ENCODE measurements at regions not wholly inside any gene's neighbourhood (a gene's known extent, or its start where the extent isn't known, plus 50 kb on each side); places are given as distances from the start of the nearest gene placed in this dataset.
"Not testable (repeated sequence)": the region's sequence is repeated elsewhere in the genome, so short reads cannot be mapped to it uniquely, and the experiment has no call there.

DNA sequence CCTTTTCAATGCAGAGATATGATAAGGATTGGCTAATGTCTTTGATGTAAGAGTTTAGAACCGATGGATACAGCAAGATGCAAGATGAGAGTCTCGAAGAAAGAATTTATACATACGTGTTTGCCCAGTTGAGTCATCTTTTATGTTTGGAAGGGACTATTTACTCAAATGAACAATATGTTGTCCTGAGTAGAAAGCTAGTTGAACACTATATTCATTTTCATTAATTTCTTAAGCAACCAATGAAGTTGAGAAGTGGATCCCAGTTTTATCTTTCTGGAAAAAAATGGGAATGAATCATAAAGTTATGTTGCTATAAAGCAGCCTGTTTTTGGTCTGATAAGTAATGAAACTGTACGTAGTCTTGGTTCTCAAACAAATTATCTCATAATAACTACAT lies 1431.7 kb upstream of the FLRT2 start:
- intact Hi-C loops (cut with micrococcal nuclease) = no loop called here
- Histone ChIP-seq H3K36me3 (replicated peaks in 1 of 2; ENCODE audit: control insufficient read depth in 1 of 2, insufficient read depth in 2 of 2, low read length in 2 of 2) (no peaks in the 10 kb centered on the region), H3K27me3 (ENCODE audit: control insufficient read depth in 2 of 2, insufficient read depth in 2 of 2, low read length in 2 of 2) (no peaks in the 10 kb centered on the region), H3K9ac (ENCODE audit: insufficient read depth, low read length, poor library complexity, severe bottlenecking) (no peak overlapping the region), H3K4me1 (ENCODE audit: control insufficient read depth in 1 of 2, insufficient read depth in 2 of 2, low read length in 2 of 2) (no peaks in the 10 kb centered on the region), H3K79me2 (ENCODE audit: insufficient read depth, low read length) (no peaks in the 10 kb centered on the region), H3K4me2 (replicated peaks; ENCODE audit: extremely low read depth, low read length, poor library complexity, severe bottlenecking) (no peak overlapping the region), H3K9me3 (replicated peaks in 1 of 2; ENCODE audit: control insufficient read depth in 1 of 2, insufficient read depth in 1 of 2, low read length in 2 of 2) (peaks cover 5 to 11% of the 10 kb centered on the region in 2 donors), H4K20me1 (ENCODE audit: insufficient read depth, low read length) (no peaks in the 10 kb centered on the region), H2AFZ (ENCODE audit: insufficient read depth, low read depth, low read length, poor library complexity, severe bottlenecking) (no peak overlapping the region), H3K27ac (ENCODE audit: low read depth in 1 of 2, low read length in 2 of 2) (no peak overlapping the region), H3K4me3 (replicated peaks in 1 of 3; ENCODE audit: low read depth in 2 of 3, low read length in 3 of 3) (no peak overlapping the region)
- Mint-ChIP-seq H3K4me3 (no peak overlapping the region), H3K27me3 (ENCODE audit: low read depth in 3 of 3) (no peaks in the 10 kb centered on the region), H3K4me1 (no peaks in the 10 kb centered on the region), H3K27ac (no peak overlapping the region), H3K9me3 (peaks cover 4 to 18% (median 11%) of the 10 kb centered on the region in 7 donors), H3K36me3 (no peaks in the 10 kb centered on the region)
- no peak for DNase-seq
- TF ChIP-seq, protein P1, sequence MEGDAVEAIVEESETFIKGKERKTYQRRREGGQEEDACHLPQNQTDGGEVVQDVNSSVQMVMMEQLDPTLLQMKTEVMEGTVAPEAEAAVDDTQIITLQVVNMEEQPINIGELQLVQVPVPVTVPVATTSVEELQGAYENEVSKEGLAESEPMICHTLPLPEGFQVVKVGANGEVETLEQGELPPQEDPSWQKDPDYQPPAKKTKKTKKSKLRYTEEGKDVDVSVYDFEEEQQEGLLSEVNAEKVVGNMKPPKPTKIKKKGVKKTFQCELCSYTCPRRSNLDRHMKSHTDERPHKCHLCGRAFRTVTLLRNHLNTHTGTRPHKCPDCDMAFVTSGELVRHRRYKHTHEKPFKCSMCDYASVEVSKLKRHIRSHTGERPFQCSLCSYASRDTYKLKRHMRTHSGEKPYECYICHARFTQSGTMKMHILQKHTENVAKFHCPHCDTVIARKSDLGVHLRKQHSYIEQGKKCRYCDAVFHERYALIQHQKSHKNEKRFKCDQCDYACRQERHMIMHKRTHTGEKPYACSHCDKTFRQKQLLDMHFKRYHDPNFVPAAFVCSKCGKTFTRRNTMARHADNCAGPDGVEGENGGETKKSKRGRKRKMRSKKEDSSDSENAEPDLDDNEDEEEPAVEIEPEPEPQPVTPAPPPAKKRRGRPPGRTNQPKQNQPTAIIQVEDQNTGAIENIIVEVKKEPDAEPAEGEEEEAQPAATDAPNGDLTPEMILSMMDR (IDR thresholded peaks at IDR 0.05) = no peak
- 100% methylated on average over 1 of the region's 4 CpGs for WGBS (ENCODE audit: insufficient coverage)

DNA sequence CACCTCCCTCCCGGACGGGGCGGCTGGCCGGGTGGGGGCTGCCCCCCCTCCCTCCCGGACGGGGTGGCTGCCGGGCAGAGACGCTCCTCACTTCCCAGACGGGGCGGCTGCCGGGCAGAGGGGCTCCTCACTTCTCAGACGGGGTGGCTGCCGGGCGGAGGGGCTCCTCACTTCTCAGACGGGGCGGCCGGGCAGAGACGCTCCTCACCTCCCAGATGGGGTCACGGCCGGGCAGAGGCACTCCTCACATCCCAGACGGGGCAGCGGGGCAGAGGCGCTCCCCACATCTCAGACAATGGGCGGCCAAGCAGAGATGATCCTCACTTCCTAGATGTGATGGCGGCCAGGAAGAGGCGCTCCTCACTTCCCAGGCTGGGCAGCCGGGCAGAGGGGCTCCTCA lies 1430.4 kb upstream of the FLRT2 start:
- H3K27me3 Mint-ChIP-seq (ENCODE audit: low read depth in 3 of 3); H4K20me1 ChIP-seq (ENCODE audit: insufficient read depth, low read length); H3K27ac ChIP-seq (ENCODE audit: low read depth in 1 of 2, low read length in 2 of 2); H3K27ac Mint-ChIP-seq; H3K4me3 Mint-ChIP-seq; H3K36me3 ChIP-seq (replicated peaks in 1 of 2; ENCODE audit: control insufficient read depth in 1 of 2, insufficient read depth in 2 of 2, low read length in 2 of 2); DNase-seq; intact Hi-C loops (cut with micrococcal nuclease); H3K4me3 ChIP-seq (replicated peaks in 1 of 3; ENCODE audit: low read depth in 2 of 3, low read length in 3 of 3); H3K4me1 ChIP-seq (ENCODE audit: control insufficient read depth in 1 of 2, insufficient read depth in 2 of 2, low read length in 2 of 2); H3K4me1 Mint-ChIP-seq; H3K79me2 ChIP-seq (ENCODE audit: insufficient read depth, low read length); H3K9ac ChIP-seq (ENCODE audit: insufficient read depth, low read length, poor library complexity, severe bottlenecking); H3K4me2 ChIP-seq (replicated peaks; ENCODE audit: extremely low read depth, low read length, poor library complexity, severe bottlenecking); H3K27me3 ChIP-seq (ENCODE audit: control insufficient read depth in 2 of 2, insufficient read depth in 2 of 2, low read length in 2 of 2); H2AFZ ChIP-seq (ENCODE audit: insufficient read depth, low read depth, low read length, poor library complexity, severe bottlenecking); H3K36me3 Mint-ChIP-seq: not testable (repeated sequence)
- peaks cover 15 to 21% of the 10 kb centered on the region in 2 donors for H3K9me3 ChIP-seq (replicated peaks in 1 of 2; ENCODE audit: control insufficient read depth in 1 of 2, insufficient read depth in 1 of 2, low read length in 2 of 2)
- WGBS (ENCODE audit: insufficient coverage) = no CpG with 5 or more reads among the region's 27 CpGs
- H3K9me3 Mint-ChIP-seq = peaks cover 7 to 21% (median 12%) of the 10 kb centered on the region in 7 donors

Measured in CD14-positive monocyte (primary cell).